ENCODE measurements at regions not wholly inside any gene's neighbourhood (a gene's known extent, or its start where the extent isn't known, plus 50 kb on each side); places are given as distances from the start of the nearest gene placed in this dataset.

- Histone ChIP-seq H3K9me3 (replicated peaks) (no peaks in the 10 kb centered on the region), H3K27me3 (no peaks in the 10 kb centered on the region), H3K4me3 (no peak overlapping the region), H3K36me3 (no peaks in the 10 kb centered on the region), H3K4me1 (no peaks in the 10 kb centered on the region), H3K27ac (no peak overlapping the region)
- no peak for DNase-seq
Observed at GRCh38 chr3:11698326-11699082, 54.8 kb upstream of the VGLL4 start.

GRCh38 chr3:11697701-11698100, 54.0 kb upstream of the VGLL4 start:
- no peak for DNase-seq
- H3K27me3 ChIP-seq: no peaks in the 10 kb centered on the region

GRCh38 chr3:11696054-11696453, 52.3 kb upstream of the VGLL4 start:
- Histone ChIP-seq H3K4me3 (no peak overlapping the region), H3K27ac (no peak overlapping the region), H3K4me1 (no peaks in the 10 kb centered on the region), H3K9me3 (replicated peaks) (no peaks in the 10 kb centered on the region), H3K36me3 (no peaks in the 10 kb centered on the region), H3K27me3 (no peaks in the 10 kb centered on the region)
- no peak for DNase-seq

More at GRCh38 chr3:11697701-11698100, 54.0 kb upstream of the VGLL4 start:
- Histone ChIP-seq H3K27ac (no peak overlapping the region), H3K4me3 (no peak overlapping the region), H3K9me3 (replicated peaks) (no peaks in the 10 kb centered on the region), H3K36me3 (no peaks in the 10 kb centered on the region), H3K4me1 (no peaks in the 10 kb centered on the region)

Data from SJCRH30 (cell line).